ENCODE measurements at regions not wholly inside any gene's neighbourhood (a gene's known extent, or its start where the extent isn't known, plus 50 kb on each side); places are given as distances from the start of the nearest gene placed in this dataset.

- CTCF ChIA-PET, result no interaction called here
- H3K27me3 ChIP-seq (replicated peaks; ENCODE audit: insufficient read depth, low read depth, low read length, poor library complexity), result peaks cover 18% of the 10 kb centered on the region
- no peaks in the 10 kb centered on the region for H3K9me3 ChIP-seq (ENCODE audit: low read depth, low read length, poor library complexity, severe bottlenecking)
- no peak overlapping the region for H3K27ac ChIP-seq (ENCODE audit: low read depth, low read length, poor library complexity, severe bottlenecking)
- no peak for DNase-seq (ENCODE audit: low spot score)
- H3K4me3 ChIP-seq (ENCODE audit: low read depth, low read length, poor library complexity, severe bottlenecking), result no peak overlapping the region
- POLR2A ChIA-PET (ENCODE audit: low non-redundant PET), result interaction anchor here (0.6 kb wide), 1 partner anchor 838 kb away, joined by 4 read pairs; no protein-coding TSS in a partner anchor
- H3K4me1 ChIP-seq (ENCODE audit: insufficient read depth, low read length, poor library complexity, severe bottlenecking), result no peaks in the 10 kb centered on the region
- intact Hi-C loops (cut with micrococcal nuclease; ENCODE audit: unreplicated experiment), result no loop called here
- BruUV-seq (replicated peaks), result no TSS peak
- TF ChIP-seq EZH2 (IDR thresholded peaks at IDR 0.05; ENCODE audit: borderline replicate concordance, low read depth, low read length, poor library complexity, severe bottlenecking), result no peak
- no peaks in the 10 kb centered on the region for H3K36me3 ChIP-seq (ENCODE audit: insufficient read depth, low read length, poor library complexity, severe bottlenecking)
These were observed 77.6 kb upstream of the SHH start for GRCh38 chr7:155889636-155890511.

GRCh38 chr7:155887174-155887525 is 74.9 kb upstream of the SHH start:
- Histone ChIP-seq H3K4me1 (ENCODE audit: insufficient read depth, low read length, poor library complexity, severe bottlenecking) (no peaks in the 10 kb centered on the region), H3K27me3 (replicated peaks; ENCODE audit: insufficient read depth, low read depth, low read length, poor library complexity) (peaks cover 15% of the 10 kb centered on the region), H3K27ac (ENCODE audit: low read depth, low read length, poor library complexity, severe bottlenecking) (no peak overlapping the region), H3K9me3 (ENCODE audit: low read depth, low read length, poor library complexity, severe bottlenecking) (no peaks in the 10 kb centered on the region), H3K4me3 (ENCODE audit: low read depth, low read length, poor library complexity, severe bottlenecking) (no peak overlapping the region), H3K36me3 (ENCODE audit: insufficient read depth, low read length, poor library complexity, severe bottlenecking) (no peaks in the 10 kb centered on the region)
- intact Hi-C loops (cut with micrococcal nuclease; ENCODE audit: unreplicated experiment), result no loop called here
- ChIA-PET CTCF (no interaction called here), POLR2A (ENCODE audit: low non-redundant PET) (no interaction called here)
- no TSS peak for BruUV-seq (replicated peaks)
- DNase-seq (ENCODE audit: low spot score), result no peak
- TF ChIP-seq CTCF (conservative IDR thresholded peaks at IDR 0.05; ENCODE audit: low read depth, low read length), result no peak
- no peak for TF ChIP-seq EZH2 (IDR thresholded peaks at IDR 0.05; ENCODE audit: borderline replicate concordance, low read depth, low read length, poor library complexity, severe bottlenecking)

- Histone ChIP-seq H3K9me3 (ENCODE audit: low read depth, low read length, poor library complexity, severe bottlenecking) (no peaks in the 10 kb centered on the region), H3K27ac (ENCODE audit: low read depth, low read length, poor library complexity, severe bottlenecking) (no peak overlapping the region), H3K4me1 (ENCODE audit: insufficient read depth, low read length, poor library complexity, severe bottlenecking) (no peaks in the 10 kb centered on the region), H3K36me3 (ENCODE audit: insufficient read depth, low read length, poor library complexity, severe bottlenecking) (no peaks in the 10 kb centered on the region), H3K4me3 (ENCODE audit: low read depth, low read length, poor library complexity, severe bottlenecking) (no peak overlapping the region), H3K27me3 (replicated peaks; ENCODE audit: insufficient read depth, low read depth, low read length, poor library complexity) (peaks cover 15% of the 10 kb centered on the region)
- intact Hi-C loops (cut with micrococcal nuclease; ENCODE audit: unreplicated experiment), result no loop called here
- ChIA-PET POLR2A (ENCODE audit: low non-redundant PET) (no interaction called here), CTCF (no interaction called here)
- no TSS peak for BruUV-seq (replicated peaks)
- no peak for DNase-seq (ENCODE audit: low spot score)
- TF ChIP-seq EZH2 (IDR thresholded peaks at IDR 0.05; ENCODE audit: borderline replicate concordance, low read depth, low read length, poor library complexity, severe bottlenecking) (no peak), CTCF (conservative IDR thresholded peaks at IDR 0.05; ENCODE audit: low read depth, low read length) (no peak)
These were observed 74.3 kb upstream of the SHH start for GRCh38 chr7:155886391-155887173.
